Keratinocyte (primary cell): ENCODE measurements at regions not wholly inside any gene's neighbourhood (a gene's known extent, or its start where the extent isn't known, plus 50 kb on each side); places are given as distances from the start of the nearest gene placed in this dataset.

Experiments used
- CTCF ChIP-seq, 3 experiments: IDR thresholded peaks in 1 of 3; conservative IDR thresholded peaks in 1 of 3; optimal IDR thresholded peaks in 1 of 3; 2 replicates in 2 of 3; 3 replicates in 1 of 3; pipeline versions ENCODE3 to v1.5.1; 2011; ENCODE audit warnings: low read length in 3 of 3, mild to moderate bottlenecking in 3 of 3, moderate library complexity in 2 of 3, control low read depth in 1 of 3, inconsistent platforms in 1 of 3; ENCODE audit not compliant: insufficient read depth in 2 of 3; ENCODE audit errors: extremely low read depth in 1 of 3
- EZH2 ChIP-seq: IDR thresholded peaks from one replicate; pipeline ENCODE4 v1.6.1; 2012; ENCODE audit warnings: inconsistent platforms, mild to moderate bottlenecking, low read length, moderate library complexity

- no peak for TF ChIP-seq EZH2
- no peak for TF ChIP-seq CTCF (optimal IDR thresholded peaks at IDR 0.05 in 1 of 3, IDR thresholded peaks at IDR 0.05 in 1 of 3, conservative IDR thresholded peaks at IDR 0.05 in 1 of 3; ENCODE audit: extremely low read depth in 1 of 3, insufficient read depth in 2 of 3, low read length in 3 of 3)
Observed at GRCh38 chr3:101141135-101141534, 147.9 kb upstream of the ABI3BP start.
